CD14-positive monocyte (primary cell): ENCODE measurements at regions not wholly inside any gene's neighbourhood (a gene's known extent, or its start where the extent isn't known, plus 50 kb on each side); places are given as distances from the start of the nearest gene placed in this dataset.
"Not testable (repeated sequence)": the region's sequence is repeated elsewhere in the genome, so short reads cannot be mapped to it uniquely, and the experiment has no call there.

Experiments
- DNase-seq, 3 donors: peaks; one replicate each; pipeline ENCODE4 v3.0.0-alpha.2; 2011 to 2022
- H2AFZ ChIP-seq: 2 replicates; pipeline ENCODE4 v1.6.0; 2012; ENCODE audit warnings: mild to moderate bottlenecking, low read depth, low read length, inconsistent platforms; ENCODE audit not compliant: insufficient read depth, poor library complexity, severe bottlenecking
- H3K27ac ChIP-seq, 2 donors: 1 replicate in 1 of 2; 2 replicates in 1 of 2; pipeline ENCODE4 v1.5.1; 2012 to 2013; ENCODE audit warnings: low read length in 2 of 2, control low read depth in 1 of 2, inconsistent platforms in 1 of 2, low read depth in 1 of 2, mild to moderate bottlenecking in 1 of 2
- H3K27me3 ChIP-seq, 2 donors: one replicate each; pipeline versions ENCODE4 v1.6.0 to v1.6.1; 2011 to 2013; ENCODE audit warnings: low read length in 2 of 2; ENCODE audit not compliant: control insufficient read depth in 2 of 2, insufficient read depth in 2 of 2
- H3K36me3 ChIP-seq, 2 donors: replicated peaks in 1 of 2; 1 replicate in 1 of 2; 2 replicates in 1 of 2; pipeline versions ENCODE4 v1.5.1 to v1.6.1; 2012 to 2013; ENCODE audit warnings: low read length in 2 of 2, control low read depth in 1 of 2, inconsistent platforms in 1 of 2, mild to moderate bottlenecking in 1 of 2; ENCODE audit not compliant: insufficient read depth in 2 of 2, control insufficient read depth in 1 of 2
- H3K4me1 ChIP-seq, 2 donors: 1 replicate in 1 of 2; 2 replicates in 1 of 2; pipeline versions ENCODE4 v1.5.1 to v1.6.1; 2012 to 2013; ENCODE audit warnings: low read length in 2 of 2, control low read depth in 1 of 2, inconsistent platforms in 1 of 2, mild to moderate bottlenecking in 1 of 2, moderate library complexity in 1 of 2; ENCODE audit not compliant: insufficient read depth in 2 of 2, control insufficient read depth in 1 of 2
- H3K4me2 ChIP-seq: replicated peaks from 2 replicates; pipeline ENCODE3; 2012; ENCODE audit warnings: low read length, moderate library complexity, mild to moderate bottlenecking; ENCODE audit not compliant: poor library complexity, severe bottlenecking; ENCODE audit errors: extremely low read depth
- H3K4me3 ChIP-seq, 3 experiments: fragments of 200-600 bp in 1 of 3; sonication (generic) in 1 of 3; replicated peaks in 1 of 3; 1 replicate in 2 of 3; 2 replicates in 1 of 3; pipeline ENCODE4 v1.5.1; 2011 to 2013; ENCODE audit warnings: low read length in 3 of 3, mild to moderate bottlenecking in 3 of 3, control low read depth in 2 of 3, low read depth in 2 of 3, inconsistent platforms in 1 of 3, moderate library complexity in 1 of 3
- H3K79me2 ChIP-seq: 2 replicates; pipeline ENCODE4 v1.6.0; 2012; ENCODE audit warnings: mild to moderate bottlenecking, control low read depth, inconsistent platforms, low read length, moderate library complexity; ENCODE audit not compliant: insufficient read depth
- H3K9ac ChIP-seq: 2 replicates; pipeline ENCODE4 v1.6.0; 2017; ENCODE audit warnings: low read length, mild to moderate bottlenecking; ENCODE audit not compliant: insufficient read depth, poor library complexity, severe bottlenecking
- H3K9me3 ChIP-seq, 2 donors: replicated peaks in 1 of 2; 1 replicate in 1 of 2; 2 replicates in 1 of 2; pipeline versions ENCODE4 v1.5.1 to v1.6.1; 2012 to 2013; ENCODE audit warnings: low read length in 2 of 2, control low read depth in 1 of 2; ENCODE audit not compliant: control insufficient read depth in 1 of 2, insufficient read depth in 1 of 2
- H4K20me1 ChIP-seq: 2 replicates; pipeline ENCODE4 v1.6.0; 2012; ENCODE audit warnings: mild to moderate bottlenecking, low read length, control low read depth, moderate library complexity; ENCODE audit not compliant: insufficient read depth
- H3K27ac Mint-ChIP-seq, 7 donors: one replicate each; pipeline ENCODE4 v1.8.0; 2020; ENCODE audit warnings: mild to moderate bottlenecking in 7 of 7, mixed read lengths in 7 of 7, moderate library complexity in 6 of 7, inconsistent platforms in 2 of 7
- H3K27me3 Mint-ChIP-seq, 3 donors: one replicate each; pipeline ENCODE4 v1.8.0; 2021 to 2022; ENCODE audit warnings: low read depth in 3 of 3, mild to moderate bottlenecking in 3 of 3, mixed read lengths in 3 of 3, moderate library complexity in 3 of 3, inconsistent platforms in 1 of 3
- H3K36me3 Mint-ChIP-seq, 2 donors: one replicate each; pipeline ENCODE4 v1.8.0; 2020; ENCODE audit warnings: mixed read lengths in 2 of 2, inconsistent platforms in 1 of 2, mild to moderate bottlenecking in 1 of 2
- H3K4me1 Mint-ChIP-seq: one replicate; pipeline ENCODE4 v1.8.0; 2020; ENCODE audit warnings: mild to moderate bottlenecking, mixed read lengths
- H3K4me3 Mint-ChIP-seq, 2 donors: one replicate each; pipeline ENCODE4 v1.8.0; 2020; ENCODE audit warnings: mild to moderate bottlenecking in 2 of 2, mixed read lengths in 2 of 2, moderate library complexity in 1 of 2
- H3K9me3 Mint-ChIP-seq, 7 donors: one replicate each; pipeline ENCODE4 v1.8.0; 2020 to 2022; ENCODE audit warnings: mixed read lengths in 7 of 7, mild to moderate bottlenecking in 6 of 7, moderate library complexity in 6 of 7, inconsistent platforms in 2 of 7
- CTCF ChIP-seq: fragments of 200-600 bp; IDR thresholded peaks from one replicate; pipeline ENCODE4 v1.8.0; 2022; ENCODE audit warnings: antibody characterized with exemption, mild to moderate bottlenecking
- WGBS: methylation state at CpG from one replicate; pipeline ENCODE4 v1.1.5; 2013; ENCODE audit warnings: missing lambda C conversion rate; ENCODE audit not compliant: insufficient coverage; 5-methylcytosine and 5-hydroxymethylcytosine counted together
- intact Hi-C, 2 donors: fragments of 100-400 bp; cut with micrococcal nuclease; formaldehyde crosslinking; loops; one replicate each; pipeline versions ENCODE4 v1.15.0 to v1.15.1; 2023

- H2AFZ ChIP-seq: no peak overlapping the region
- DNase-seq: no peak
- H3K9me3 Mint-ChIP-seq: peaks cover 6 to 22% (median 11%) of the 10 kb centered on the region in 7 donors
- H3K4me1 Mint-ChIP-seq: no peaks in the 10 kb centered on the region
- H3K4me1 ChIP-seq: no peaks in the 10 kb centered on the region
- WGBS: no CpG with 5 or more reads among the region's 2 CpGs
- TF ChIP-seq CTCF: no peak
- H3K27me3 ChIP-seq: no peaks in the 10 kb centered on the region
- no peak overlapping the region for H3K4me2 ChIP-seq
- no peak overlapping the region for H3K9ac ChIP-seq
- no peak overlapping the region for H3K4me3 Mint-ChIP-seq
- H3K36me3 Mint-ChIP-seq: no peaks in the 10 kb centered on the region
- H3K9me3 ChIP-seq: peaks cover 3 to 7% of the 10 kb centered on the region in 2 donors
- H3K27ac Mint-ChIP-seq: no peak overlapping the region
- no peaks in the 10 kb centered on the region for H4K20me1 ChIP-seq
- intact Hi-C loops: no loop called here
- H3K27ac ChIP-seq: no peak overlapping the region
- H3K36me3 ChIP-seq: no peaks in the 10 kb centered on the region
- H3K4me3 ChIP-seq: no peak overlapping the region
- peaks cover 0 to 9% (median 8%) of the 10 kb centered on the region in 3 donors for H3K27me3 Mint-ChIP-seq
- no peaks in the 10 kb centered on the region for H3K79me2 ChIP-seq
These were observed 69.0 kb upstream of the SRD5A3 start for GRCh38 chr4:55277011-55277410.

- Histone ChIP-seq H3K9me3 (peaks cover 3 to 11% of the 10 kb centered on the region in 2 donors), H3K27me3 (no peaks in the 10 kb centered on the region), H3K4me1 (no peaks in the 10 kb centered on the region), H3K27ac (no peak overlapping the region), H4K20me1 (no peaks in the 10 kb centered on the region), H2AFZ (no peak overlapping the region), H3K4me3 (no peak overlapping the region), H3K4me2 (no peak overlapping the region), H3K79me2 (no peaks in the 10 kb centered on the region), H3K9ac (no peak overlapping the region), H3K36me3 (no peaks in the 10 kb centered on the region)
- TF ChIP-seq CTCF: no peak
- Mint-ChIP-seq H3K4me1 (no peaks in the 10 kb centered on the region), H3K27ac (no peak overlapping the region), H3K27me3 (peaks cover 0 to 8% (median 7%) of the 10 kb centered on the region in 3 donors), H3K36me3 (no peaks in the 10 kb centered on the region), H3K4me3 (no peak overlapping the region), H3K9me3 (peaks cover 11 to 25% (median 12%) of the 10 kb centered on the region in 7 donors)
- no peak for DNase-seq
- intact Hi-C loops: no loop called here
- WGBS: 100% methylated on average over 1 of the region's 1 CpG
These were observed 67.7 kb upstream of the SRD5A3 start for GRCh38 chr4:55278316-55278715.

- H3K4me2 ChIP-seq, H3K36me3 Mint-ChIP-seq, H3K4me1 ChIP-seq, H3K4me3 Mint-ChIP-seq, H3K27me3 ChIP-seq, H2AFZ ChIP-seq, intact Hi-C loops, H3K36me3 ChIP-seq, DNase-seq, H4K20me1 ChIP-seq, H3K4me1 Mint-ChIP-seq, H3K27ac ChIP-seq, H3K9ac ChIP-seq, H3K4me3 ChIP-seq, H3K27ac Mint-ChIP-seq, H3K79me2 ChIP-seq, H3K27me3 Mint-ChIP-seq: not testable (repeated sequence)
- peaks cover 20 to 21% of the 10 kb centered on the region in 2 donors for H3K9me3 ChIP-seq
- H3K9me3 Mint-ChIP-seq: peaks cover 22 to 36% (median 28%) of the 10 kb centered on the region in 7 donors
- WGBS: 66% methylated on average over 5 of the region's 7 CpGs
These were observed 65.6 kb upstream of the SRD5A3 start for GRCh38 chr4:55280474-55280873.
